Activated T-helper 1 cell treated with anti-CD3 and anti-CD28 coated beads, Interleukin-12 subunit alpha, Interleukin-12 subunit beta, Interleukin-2, Interleukin-4 antibody, amounts not matched to agents 30 ng/mL and 10 ng/mL and 1 ng/mL, durations not matched to agents 14 hours and 24 hours and 36 hours (primary cell): ENCODE measurements at regions not wholly inside any gene's neighbourhood (a gene's known extent, or its start where the extent isn't known, plus 50 kb on each side); places are given as distances from the start of the nearest gene placed in this dataset.
"Not testable (repeated sequence)": the region's sequence is repeated elsewhere in the genome, so short reads cannot be mapped to it uniquely, and the experiment has no call there.

Source experiments
- DNase-seq: peaks from one replicate; pipeline ENCODE4 v3.0.0; 2021; ENCODE audit warnings: low spot score
- H3K27ac Mint-ChIP-seq: one replicate; pipeline ENCODE4 v1.8.0; 2021; ENCODE audit warnings: mild to moderate bottlenecking, mixed read lengths
- H3K27me3 Mint-ChIP-seq: one replicate; pipeline ENCODE4 v1.8.0; 2022; ENCODE audit warnings: mild to moderate bottlenecking, moderate library complexity, mixed read lengths; ENCODE audit not compliant: insufficient read depth
- H3K36me3 Mint-ChIP-seq: one replicate; pipeline ENCODE4 v1.8.0; 2021; ENCODE audit warnings: low read depth, mixed read lengths
- H3K4me1 Mint-ChIP-seq: one replicate; pipeline ENCODE4 v1.8.0; 2021; ENCODE audit warnings: low read depth, mixed read lengths
- H3K4me3 Mint-ChIP-seq: one replicate; pipeline ENCODE4 v1.8.0; 2021; ENCODE audit warnings: mild to moderate bottlenecking, moderate library complexity, mixed read lengths
- H3K9me3 Mint-ChIP-seq: one replicate; pipeline ENCODE4 v1.8.0; 2021; ENCODE audit warnings: mixed read lengths
- intact Hi-C: fragments of 100-400 bp; cut with micrococcal nuclease; formaldehyde crosslinking; loops from one replicate; pipeline ENCODE4 v1.15.1; 2024

GRCh38 chr7:45331563-45331962 lies 174.0 kb downstream of the RAMP3 start:
- no peak for DNase-seq
- Mint-ChIP-seq H3K4me3 (no peak overlapping the region), H3K27ac (no peak overlapping the region), H3K4me1 (no peaks in the 10 kb centered on the region), H3K36me3 (no peaks in the 10 kb centered on the region), H3K27me3 (no peaks in the 10 kb centered on the region), H3K9me3 (peaks cover 7% of the 10 kb centered on the region)
- intact Hi-C loops = no loop called here

GRCh38 chr7:45335024-45335423 lies 177.4 kb downstream of the RAMP3 start:
- H3K27me3 Mint-ChIP-seq, DNase-seq, H3K4me3 Mint-ChIP-seq, H3K27ac Mint-ChIP-seq, H3K36me3 Mint-ChIP-seq, H3K9me3 Mint-ChIP-seq, intact Hi-C loops, H3K4me1 Mint-ChIP-seq: not testable (repeated sequence)

GRCh38 chr7:45342236-45342635 lies 184.6 kb downstream of the RAMP3 start:
- H3K4me1 Mint-ChIP-seq = no peaks in the 10 kb centered on the region
- H3K4me3 Mint-ChIP-seq = no peak overlapping the region
- H3K9me3 Mint-ChIP-seq = no peaks in the 10 kb centered on the region
- H3K36me3 Mint-ChIP-seq = no peaks in the 10 kb centered on the region
- DNase-seq = no peak
- H3K27me3 Mint-ChIP-seq = no peaks in the 10 kb centered on the region
- intact Hi-C loops = no loop called here
- H3K27ac Mint-ChIP-seq = no peak overlapping the region

DNA sequence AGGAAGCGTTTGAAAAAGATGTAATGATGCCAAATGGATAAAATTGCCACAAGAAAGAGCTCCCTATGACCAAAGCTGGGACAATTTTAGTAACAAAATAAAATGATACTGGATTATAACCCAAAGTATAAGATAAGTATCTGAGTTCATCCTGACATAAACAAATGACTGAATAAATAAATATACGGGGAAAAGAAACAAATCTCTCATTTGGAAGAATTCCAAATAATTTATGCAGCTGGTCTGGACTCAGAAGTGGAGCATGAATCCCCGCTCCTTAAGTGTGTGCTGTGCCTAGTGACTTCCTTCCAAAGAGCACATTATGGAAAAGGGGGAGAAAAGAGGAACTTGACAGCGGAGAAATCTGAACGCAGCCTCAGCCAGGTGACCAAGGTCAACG lies 186.2 kb downstream of the RAMP3 start:
- no peak overlapping the region for H3K27ac Mint-ChIP-seq
- peaks cover 3% of the 10 kb centered on the region for H3K27me3 Mint-ChIP-seq
- no peak for DNase-seq
- no peak overlapping the region for H3K4me3 Mint-ChIP-seq
- no peaks in the 10 kb centered on the region for H3K4me1 Mint-ChIP-seq
- no peaks in the 10 kb centered on the region for H3K9me3 Mint-ChIP-seq
- intact Hi-C loops = no loop called here
- no peaks in the 10 kb centered on the region for H3K36me3 Mint-ChIP-seq

DNA sequence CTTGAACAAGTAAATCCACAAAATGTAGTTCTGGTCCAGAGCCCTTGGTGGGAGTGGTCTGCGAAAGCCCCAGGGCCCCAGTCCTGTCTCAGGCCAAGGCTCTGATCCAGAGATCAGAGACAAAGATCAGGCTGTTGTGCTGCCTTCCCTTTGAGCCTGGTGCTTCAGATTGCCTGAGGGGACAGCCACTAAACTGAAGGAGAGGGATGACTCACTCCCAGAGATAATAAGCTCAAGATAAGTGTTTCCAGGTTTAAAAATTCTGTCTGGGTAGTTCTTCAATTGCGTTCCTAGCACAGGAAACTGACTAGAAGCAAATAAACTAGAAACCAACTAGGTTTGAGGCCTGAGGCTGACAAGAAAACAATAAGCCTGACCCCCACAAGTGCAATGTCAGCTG lies 190.2 kb downstream of the RAMP3 start:
- no peak for DNase-seq
- H3K9me3 Mint-ChIP-seq = no peaks in the 10 kb centered on the region
- no peak overlapping the region for H3K27ac Mint-ChIP-seq
- no peaks in the 10 kb centered on the region for H3K36me3 Mint-ChIP-seq
- no peaks in the 10 kb centered on the region for H3K4me1 Mint-ChIP-seq
- no peak overlapping the region for H3K4me3 Mint-ChIP-seq
- H3K27me3 Mint-ChIP-seq = peaks cover 6% of the 10 kb centered on the region
- intact Hi-C loops = no loop called here

DNA sequence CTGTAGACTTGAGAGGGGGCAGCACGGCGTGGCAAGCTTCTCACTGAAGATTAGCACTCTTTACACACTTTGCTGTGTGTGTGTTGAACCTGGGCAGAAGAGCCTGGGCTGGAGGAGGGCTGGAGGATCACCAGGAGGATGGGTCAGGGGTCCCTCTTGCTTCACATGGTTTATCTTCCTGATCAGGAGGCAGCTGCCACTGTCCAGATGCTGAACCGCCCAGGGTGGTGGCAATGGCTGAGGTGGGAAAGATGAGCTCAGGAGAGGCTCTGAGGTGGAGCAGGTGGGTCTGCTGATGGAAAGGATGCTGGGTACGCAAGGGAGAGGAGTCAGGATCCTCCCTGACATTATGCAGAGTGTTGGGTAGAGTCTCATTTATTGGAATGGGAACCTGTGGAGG lies 191.5 kb downstream of the RAMP3 start:
- H3K27me3 Mint-ChIP-seq = peaks cover 7% of the 10 kb centered on the region
- no peaks in the 10 kb centered on the region for H3K36me3 Mint-ChIP-seq
- H3K27ac Mint-ChIP-seq = no peak overlapping the region
- H3K9me3 Mint-ChIP-seq = no peaks in the 10 kb centered on the region
- no peak for DNase-seq
- no peak overlapping the region for H3K4me3 Mint-ChIP-seq
- intact Hi-C loops = no loop called here
- no peaks in the 10 kb centered on the region for H3K4me1 Mint-ChIP-seq

- no peaks in the 10 kb centered on the region for H3K4me1 Mint-ChIP-seq
- H3K4me3 Mint-ChIP-seq = no peak overlapping the region
- H3K27ac Mint-ChIP-seq = no peak overlapping the region
- intact Hi-C loops = no loop called here
- DNase-seq = no peak
- H3K27me3 Mint-ChIP-seq = peaks cover 10% of the 10 kb centered on the region
- H3K36me3 Mint-ChIP-seq = no peaks in the 10 kb centered on the region
- H3K9me3 Mint-ChIP-seq = no peaks in the 10 kb centered on the region
These were observed 193.3 kb downstream of the RAMP3 start for GRCh38 chr7:45350896-45351295.

DNA sequence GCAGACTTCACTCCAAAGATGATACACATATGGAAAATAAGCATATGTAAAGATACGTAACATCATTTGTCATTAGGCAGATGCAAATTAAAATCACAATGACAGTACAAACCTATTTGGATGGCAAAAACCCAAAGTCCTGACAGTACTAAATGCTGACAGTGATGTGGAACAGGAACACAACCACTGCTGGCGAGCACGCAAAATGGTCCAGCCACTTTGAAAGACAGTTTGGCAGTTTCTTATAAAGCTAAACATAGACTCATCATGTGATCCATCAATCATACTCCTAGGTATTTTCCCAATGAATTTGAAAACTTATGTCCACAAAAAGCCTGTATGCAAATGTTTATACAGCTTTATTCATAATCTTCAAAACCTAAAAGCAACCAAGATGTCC lies 200.7 kb downstream of the RAMP3 start:
- DNase-seq = no peak
- Mint-ChIP-seq H3K4me3 (no peak overlapping the region), H3K27ac (no peak overlapping the region), H3K36me3 (no peaks in the 10 kb centered on the region), H3K27me3 (peaks cover 21% of the 10 kb centered on the region), H3K9me3 (no peaks in the 10 kb centered on the region), H3K4me1 (no peaks in the 10 kb centered on the region)
- intact Hi-C loops = no loop called here

- Mint-ChIP-seq H3K4me3 (no peak overlapping the region), H3K4me1 (no peaks in the 10 kb centered on the region), H3K9me3 (no peaks in the 10 kb centered on the region), H3K27ac (no peak overlapping the region), H3K36me3 (no peaks in the 10 kb centered on the region), H3K27me3 (peaks cover 19% of the 10 kb centered on the region)
- DNase-seq = no peak
- intact Hi-C loops = no loop called here
These were observed 201.7 kb downstream of the RAMP3 start for GRCh38 chr7:45359250-45359649.

- no peak overlapping the region for H3K4me3 Mint-ChIP-seq
- H3K27me3 Mint-ChIP-seq = peaks cover 18% of the 10 kb centered on the region
- DNase-seq = no peak
- H3K9me3 Mint-ChIP-seq = no peaks in the 10 kb centered on the region
- H3K36me3 Mint-ChIP-seq = no peaks in the 10 kb centered on the region
- no peak overlapping the region for H3K27ac Mint-ChIP-seq
- intact Hi-C loops = no loop called here
- no peaks in the 10 kb centered on the region for H3K4me1 Mint-ChIP-seq
These were observed 202.2 kb downstream of the RAMP3 start for GRCh38 chr7:45359776-45360175.

DNA sequence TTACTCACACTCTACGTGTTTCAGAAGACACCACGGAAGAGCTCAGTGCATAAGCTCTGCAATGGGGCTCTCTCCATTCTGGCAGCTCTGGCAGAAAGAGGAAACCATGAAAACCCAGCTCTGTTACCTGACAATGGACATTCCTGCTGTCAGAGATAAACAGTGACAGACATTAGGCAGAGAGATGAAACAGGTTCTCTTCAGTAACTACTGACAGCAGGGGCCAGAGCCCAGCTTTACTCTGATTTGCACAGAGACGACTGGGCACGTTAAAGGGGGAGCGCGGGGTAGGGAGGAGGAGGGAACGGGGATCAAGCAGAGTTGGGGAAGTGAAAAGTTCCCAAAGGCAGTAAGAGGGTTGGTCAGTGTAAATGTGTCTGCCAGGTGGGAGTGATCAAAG lies 206.1 kb downstream of the RAMP3 start:
- no peak for DNase-seq
- Mint-ChIP-seq H3K4me3 (no peak overlapping the region), H3K27me3 (peaks cover 4% of the 10 kb centered on the region), H3K9me3 (no peaks in the 10 kb centered on the region), H3K36me3 (no peaks in the 10 kb centered on the region), H3K4me1 (no peaks in the 10 kb centered on the region), H3K27ac (no peak overlapping the region)
- intact Hi-C loops = no loop called here

- H3K27ac Mint-ChIP-seq = no peak overlapping the region
- DNase-seq = no peak
- no peaks in the 10 kb centered on the region for H3K4me1 Mint-ChIP-seq
- H3K9me3 Mint-ChIP-seq = no peaks in the 10 kb centered on the region
- intact Hi-C loops = no loop called here
- H3K27me3 Mint-ChIP-seq = peaks cover 2% of the 10 kb centered on the region
- no peaks in the 10 kb centered on the region for H3K36me3 Mint-ChIP-seq
- H3K4me3 Mint-ChIP-seq = no peak overlapping the region
These were observed 207.8 kb downstream of the RAMP3 start for GRCh38 chr7:45365341-45365740.

- no peak for DNase-seq
- no peaks in the 10 kb centered on the region for H3K4me1 Mint-ChIP-seq
- peaks cover 5% of the 10 kb centered on the region for H3K27me3 Mint-ChIP-seq
- intact Hi-C loops = no loop called here
- H3K27ac Mint-ChIP-seq = no peak overlapping the region
- H3K9me3 Mint-ChIP-seq = no peaks in the 10 kb centered on the region
- no peaks in the 10 kb centered on the region for H3K36me3 Mint-ChIP-seq
- no peak overlapping the region for H3K4me3 Mint-ChIP-seq
These were observed 207.7 kb upstream of the ADCY1 start for GRCh38 chr7:45366475-45366874.

- Mint-ChIP-seq H3K36me3 (no peaks in the 10 kb centered on the region), H3K9me3 (no peaks in the 10 kb centered on the region), H3K4me1 (no peaks in the 10 kb centered on the region), H3K27ac (no peak overlapping the region), H3K4me3 (no peak overlapping the region), H3K27me3 (peaks cover 5% of the 10 kb centered on the region)
- no peak for DNase-seq
- intact Hi-C loops = no loop called here
These were observed 207.1 kb upstream of the ADCY1 start for GRCh38 chr7:45367026-45367425.
